HG03571 (cell line): ENCODE measurements at regions not wholly inside any gene's neighbourhood (a gene's known extent, or its start where the extent isn't known, plus 50 kb on each side); places are given as distances from the start of the nearest gene placed in this dataset.
A peak's percentile ranks its signal among the peaks of the same experiment; 100 is the strongest.
"Not testable (repeated sequence)": the region's sequence is repeated elsewhere in the genome, so short reads cannot be mapped to it uniquely, and the experiment has no call there.

Source experiments
- ATAC-seq: cut with Tn5 transposase; IDR thresholded peaks from one replicate; pipeline ENCODE4 v1.9.1; 2021; ENCODE audit not compliant: unreplicated experiment

DNA sequence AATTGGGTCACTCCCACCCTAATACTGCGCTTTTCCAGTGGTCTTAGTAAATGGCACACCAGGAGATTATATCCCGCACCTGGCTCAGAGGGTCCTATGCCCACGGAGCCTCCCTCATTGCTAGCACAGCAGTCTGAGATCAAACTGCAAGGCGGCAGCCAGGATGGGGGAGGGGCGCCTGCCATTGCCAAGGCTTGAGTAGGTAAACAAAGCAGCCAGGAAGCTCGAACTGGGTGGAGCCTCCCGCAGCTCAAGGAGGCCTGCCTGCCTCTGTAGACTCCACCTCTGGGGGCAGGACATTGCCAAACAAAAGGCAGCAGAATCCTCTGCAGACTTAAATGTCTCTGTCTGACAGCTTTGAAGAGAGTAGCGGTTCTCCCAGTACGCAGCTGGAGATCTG is 52.4 kb upstream of the PMPCB start:
- ATAC-seq = not testable (repeated sequence)

GRCh38 chr7:103240806-103241205 is 56.4 kb upstream of the PMPCB start:
- no peak for ATAC-seq

- not testable (repeated sequence) for ATAC-seq
These were observed 61.4 kb upstream of the PMPCB start for GRCh38 chr7:103235824-103236223.

GRCh38 chr7:103234877-103235276 is 62.4 kb upstream of the PMPCB start:
- not testable (repeated sequence) for ATAC-seq

DNA sequence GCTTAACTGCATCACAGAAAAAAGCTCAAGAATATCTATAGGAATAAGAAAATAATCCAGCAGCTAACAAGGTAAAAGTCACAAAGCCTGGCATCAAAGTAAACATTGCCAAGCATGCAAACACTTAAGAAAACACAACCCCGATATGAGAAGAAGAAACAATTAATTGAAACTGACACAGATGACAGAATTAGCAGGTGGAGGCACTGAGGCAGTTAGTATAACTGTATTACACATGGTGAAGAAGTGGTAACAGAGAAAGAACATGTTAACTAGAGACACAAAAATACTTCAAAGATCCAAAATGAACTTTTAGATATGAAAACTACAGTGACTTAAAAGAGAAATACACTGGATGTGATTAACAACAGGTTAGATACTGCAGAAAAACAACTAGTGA is 69.4 kb upstream of the PMPCB start:
- ATAC-seq = peak; percentile 55

- ATAC-seq = not testable (repeated sequence)
These were observed 71.4 kb upstream of the PMPCB start for GRCh38 chr7:103225798-103226197.

- not testable (repeated sequence) for ATAC-seq
These were observed 74.2 kb upstream of the NAPEPLD start for GRCh38 chr7:103223065-103223464.

GRCh38 chr7:103211049-103211448 is 62.1 kb upstream of the NAPEPLD start:
- ATAC-seq = not testable (repeated sequence)

GRCh38 chr7:103199191-103199590 is 50.3 kb upstream of the NAPEPLD start:
- not testable (repeated sequence) for ATAC-seq
